Right lobe of liver (tissue), 6 donors: ENCODE measurements at regions not wholly inside any gene's neighbourhood (a gene's known extent, or its start where the extent isn't known, plus 50 kb on each side); places are given as distances from the start of the nearest gene placed in this dataset.

Experiments
- ATAC-seq, 4 donors: fragments of 200-7000 bp; cut with Tn5 transposase; one replicate each; pipeline ENCODE4 v1.9.1; 2020; ENCODE audit warnings: mild to moderate bottlenecking in 4 of 4, moderate library complexity in 4 of 4
- DNase-seq, 3 donors: peaks; one replicate each; pipeline ENCODE4 v3.0.0-alpha.2; 2020
- H3K27ac ChIP-seq, 3 donors: fragments of 200-600 bp; one replicate each; pipeline ENCODE4 v1.8.0; 2022
- H3K27me3 ChIP-seq, 2 donors: fragments of 200-600 bp; one replicate each; pipeline ENCODE4 v1.8.0; 2022
- H3K36me3 ChIP-seq, 4 donors: fragments of 200-600 bp; sonication (generic) in 1 of 4; one replicate each; pipeline versions ENCODE4 v1.5.1 to v1.8.0; 2017 to 2022; ENCODE audit warnings: control low read depth in 1 of 4
- H3K4me1 ChIP-seq, 4 donors: fragments of 200-600 bp; sonication (generic) in 1 of 4; one replicate each; pipeline versions ENCODE4 v1.5.1 to v1.8.0; 2017 to 2022; ENCODE audit warnings: control low read depth in 1 of 4
- H3K4me3 ChIP-seq, 3 donors: fragments of 200-600 bp; one replicate each; pipeline ENCODE4 v1.8.0; 2022
- H3K9me3 ChIP-seq, 4 donors: fragments of 200-600 bp; sonication (generic) in 1 of 4; one replicate each; pipeline versions ENCODE4 v1.5.1 to v1.8.0; 2017 to 2022; ENCODE audit warnings: control low read depth in 1 of 4
- POLR2A ChIP-seq: fragments of 450-650 bp; IDR thresholded peaks from one replicate; pipeline ENCODE4 v1.6.1; 2017; ENCODE audit warnings: antibody characterized with exemption, mild to moderate bottlenecking
- WGBS: methylation state at CpG from one replicate; pipeline ENCODE4 v1.1.6; 2018; ENCODE audit warnings: low coverage, low lambda C conversion rate; ENCODE audit not compliant: insufficient coverage; ENCODE audit errors: missing lambda C conversion rate; 5-methylcytosine and 5-hydroxymethylcytosine counted together
- intact Hi-C, 2 donors: fragments of 100-400 bp; cut with DNase I; formaldehyde crosslinking; loops; one replicate each; pipeline versions ENCODE4 v1.11.2 to v1.14.1; 2022
- TF ChIP-seq, protein P1 (sequence below), 4 donors: fragments of 200-600 bp in 3 of 4; fragments of 450-650 bp in 1 of 4; IDR thresholded peaks; one replicate each; pipeline versions ENCODE4 v1.5.1 to v1.8.0; 2016 to 2022; ENCODE audit warnings: antibody characterized with exemption in 4 of 4, mild to moderate bottlenecking in 2 of 4
- donor health status: DM: no; HTN: yes; CAD: no.
- donor health status: DM: no; HTN: no; CAD: no.
- donor health status: DM: no; HTN: no; CAD: no.
- donor health status: DM: no; HTN: yes; CAD: no.
- donor health status: DM: no; HTN: yes; CAD: no.

DNA sequence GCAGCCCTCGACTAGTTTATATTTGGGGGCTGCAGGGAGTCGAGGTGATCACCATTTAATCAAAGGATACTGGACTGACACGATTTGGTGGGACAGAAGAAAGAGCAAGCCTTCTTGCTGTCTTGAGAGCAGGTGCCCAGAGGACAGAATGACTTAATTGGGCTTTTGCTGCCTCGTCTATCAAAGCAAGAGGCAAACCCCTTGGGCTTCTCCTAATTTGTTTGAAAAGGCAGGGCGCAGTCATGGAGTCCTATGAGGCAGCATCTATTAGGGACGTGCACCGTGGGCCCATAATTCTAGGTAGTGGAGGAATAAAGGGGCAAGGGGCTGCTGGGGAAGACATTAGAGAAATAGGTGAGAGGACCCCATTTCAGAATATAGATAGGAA, 1411.3 kb downstream of the TBC1D22A start:
- WGBS, result 29% methylated on average over 6 of the region's 7 CpGs

DNA sequence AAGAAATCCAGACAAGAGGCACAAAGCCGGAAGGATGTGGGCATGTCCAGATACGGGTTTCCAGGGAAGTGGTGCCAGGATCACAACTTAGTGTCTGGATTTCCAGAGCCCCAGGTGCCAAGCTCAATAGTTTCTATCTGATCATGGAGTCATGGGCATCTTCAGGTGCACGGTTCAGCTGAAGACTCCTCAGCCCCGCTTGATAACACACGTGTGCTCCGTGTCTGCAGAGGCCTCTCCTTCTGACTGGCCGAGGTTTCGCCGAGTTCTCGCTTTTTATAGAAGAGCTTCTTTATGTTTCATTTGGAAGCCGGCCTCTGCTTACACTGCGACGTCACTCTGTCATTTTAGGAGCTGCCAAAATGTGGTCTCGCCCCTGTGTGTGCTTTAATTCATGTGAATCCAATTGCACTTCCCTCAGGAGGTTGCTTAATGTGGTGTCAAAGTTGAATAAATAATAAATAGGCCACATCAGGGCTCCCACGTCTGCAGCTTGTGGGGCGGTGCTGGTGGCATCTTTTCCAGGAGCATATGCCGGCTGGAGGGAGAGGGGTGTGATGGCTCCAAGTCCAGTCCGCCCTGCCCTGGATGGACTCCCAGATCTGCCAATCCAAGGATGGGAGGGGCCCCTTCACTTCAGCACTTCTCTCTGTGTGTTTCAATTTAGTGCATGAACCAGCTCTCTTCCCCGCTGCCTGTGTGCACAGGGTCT, 1410.8 kb downstream of the TBC1D22A start:
- 73% methylated on average over 17 of the region's 19 CpGs for WGBS
- ATAC-seq, result no peak
- Histone ChIP-seq H3K9me3 (no peaks in the 10 kb centered on the region), H3K36me3 (no peaks in the 10 kb centered on the region), H3K27ac (no peak overlapping the region), H3K4me3 (no peak overlapping the region), H3K4me1 (no peaks in the 10 kb centered on the region), H3K27me3 (no peaks in the 10 kb centered on the region)
- intact Hi-C loops, result no loop called here
- TF ChIP-seq, protein P1, sequence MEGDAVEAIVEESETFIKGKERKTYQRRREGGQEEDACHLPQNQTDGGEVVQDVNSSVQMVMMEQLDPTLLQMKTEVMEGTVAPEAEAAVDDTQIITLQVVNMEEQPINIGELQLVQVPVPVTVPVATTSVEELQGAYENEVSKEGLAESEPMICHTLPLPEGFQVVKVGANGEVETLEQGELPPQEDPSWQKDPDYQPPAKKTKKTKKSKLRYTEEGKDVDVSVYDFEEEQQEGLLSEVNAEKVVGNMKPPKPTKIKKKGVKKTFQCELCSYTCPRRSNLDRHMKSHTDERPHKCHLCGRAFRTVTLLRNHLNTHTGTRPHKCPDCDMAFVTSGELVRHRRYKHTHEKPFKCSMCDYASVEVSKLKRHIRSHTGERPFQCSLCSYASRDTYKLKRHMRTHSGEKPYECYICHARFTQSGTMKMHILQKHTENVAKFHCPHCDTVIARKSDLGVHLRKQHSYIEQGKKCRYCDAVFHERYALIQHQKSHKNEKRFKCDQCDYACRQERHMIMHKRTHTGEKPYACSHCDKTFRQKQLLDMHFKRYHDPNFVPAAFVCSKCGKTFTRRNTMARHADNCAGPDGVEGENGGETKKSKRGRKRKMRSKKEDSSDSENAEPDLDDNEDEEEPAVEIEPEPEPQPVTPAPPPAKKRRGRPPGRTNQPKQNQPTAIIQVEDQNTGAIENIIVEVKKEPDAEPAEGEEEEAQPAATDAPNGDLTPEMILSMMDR (IDR thresholded peaks at IDR 0.05), result no peak
- TF ChIP-seq POLR2A, result no peak
- DNase-seq, result no peak

More for the DNA sequence above, 1411.3 kb downstream of the TBC1D22A start:
- H3K9me3 ChIP-seq, result no peaks in the 10 kb centered on the region
- H3K36me3 ChIP-seq, result no peaks in the 10 kb centered on the region
- H3K27ac ChIP-seq, result no peak overlapping the region
- no peak overlapping the region for H3K4me3 ChIP-seq
- intact Hi-C loops, result no loop called here
- TF ChIP-seq, protein P1 (IDR thresholded peaks at IDR 0.05), result no peak
- no peak for TF ChIP-seq POLR2A
- DNase-seq (no peak), ATAC-seq (no peak)
- H3K4me1 ChIP-seq, result no peaks in the 10 kb centered on the region
- no peaks in the 10 kb centered on the region for H3K27me3 ChIP-seq

DNA sequence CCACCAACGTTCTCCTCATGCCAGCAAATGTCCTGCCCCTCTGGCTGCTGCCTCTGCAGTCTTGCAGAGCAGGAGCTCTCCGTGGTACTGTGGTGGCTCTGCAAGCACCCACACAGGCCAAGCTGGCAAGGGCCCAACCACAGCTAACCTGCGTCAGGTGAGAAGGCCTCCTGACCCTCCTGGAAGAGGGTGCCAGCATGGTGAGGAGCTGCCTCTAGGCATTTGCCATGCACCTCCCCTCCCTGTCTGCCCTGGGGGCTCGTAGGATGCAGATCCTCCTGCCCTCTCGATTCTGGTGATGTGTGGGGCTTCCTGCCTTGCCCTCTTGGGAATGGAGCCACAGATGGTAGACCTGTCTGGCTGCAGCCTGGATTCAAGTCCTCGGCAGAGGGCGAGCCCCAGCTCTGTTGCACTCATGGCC, 1408.8 kb downstream of the TBC1D22A start:
- Histone ChIP-seq H3K36me3 (no peaks in the 10 kb centered on the region), H3K4me1 (no peaks in the 10 kb centered on the region), H3K27ac (no peak overlapping the region), H3K27me3 (no peaks in the 10 kb centered on the region), H3K9me3 (no peaks in the 10 kb centered on the region), H3K4me3 (no peak overlapping the region)
- 19% methylated on average over 3 of the region's 7 CpGs for WGBS
- DNase-seq (no peak), ATAC-seq (no peak)
- intact Hi-C loops, result no loop called here
- TF ChIP-seq, protein P1 (IDR thresholded peaks at IDR 0.05), result no peak
- no peak for TF ChIP-seq POLR2A

DNA sequence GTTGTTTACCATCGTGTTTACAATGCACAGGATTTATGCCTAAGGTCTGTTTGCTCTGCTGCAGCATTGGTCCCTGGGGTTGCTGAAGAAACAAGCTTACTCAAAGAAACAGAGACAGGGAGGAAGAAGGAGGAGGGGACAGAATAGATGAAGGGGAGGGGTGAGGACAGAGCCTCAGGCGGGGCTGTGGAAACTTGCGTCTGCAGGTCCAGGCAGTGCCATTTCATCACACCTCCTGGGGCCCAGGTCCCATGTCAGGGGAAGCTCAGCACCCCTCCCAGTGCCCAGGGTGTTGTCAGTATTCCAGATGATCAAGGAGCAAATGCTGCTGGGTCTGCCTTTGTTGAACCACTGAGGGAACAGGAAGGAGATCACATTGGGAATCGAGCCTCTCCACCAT, 1406.8 kb downstream of the TBC1D22A start:
- WGBS, result 44% methylated on average over 4 of the region's 4 CpGs
- no peak for ATAC-seq
- Histone ChIP-seq H3K9me3 (no peaks in the 10 kb centered on the region), H3K27me3 (no peaks in the 10 kb centered on the region), H3K4me3 (no peak overlapping the region), H3K4me1 (no peaks in the 10 kb centered on the region), H3K36me3 (no peaks in the 10 kb centered on the region), H3K27ac (no peak overlapping the region)
- intact Hi-C loops, result no loop called here
- no peak for DNase-seq
- TF ChIP-seq, protein P1 (IDR thresholded peaks at IDR 0.05), result no peak
- TF ChIP-seq POLR2A, result no peak
